ENCODE measurements at regions not wholly inside any gene's neighbourhood (a gene's known extent, or its start where the extent isn't known, plus 50 kb on each side); places are given as distances from the start of the nearest gene placed in this dataset.
A peak's percentile ranks its signal among the peaks of the same experiment; 100 is the strongest.

DNA sequence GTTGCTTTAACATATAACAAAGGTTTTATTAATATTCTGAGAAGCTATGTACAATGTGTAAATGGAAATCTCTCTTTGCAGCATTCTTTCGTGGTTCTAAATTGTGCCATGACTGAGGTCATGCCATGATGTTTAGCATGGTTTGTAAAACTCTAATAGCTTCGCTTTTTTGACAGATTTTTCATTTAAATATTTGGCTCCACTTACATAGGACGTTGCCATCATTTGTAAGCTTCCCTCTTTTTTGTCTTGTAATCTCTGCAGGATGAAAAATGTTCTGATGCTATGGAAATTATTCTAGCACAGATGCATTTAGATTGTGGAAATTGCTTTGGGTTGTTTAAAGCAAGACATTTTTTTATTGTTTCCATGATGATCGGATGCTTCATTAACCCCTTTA is 1054.8 kb downstream of the MAT2B start:
- TF ChIP-seq, protein P1, sequence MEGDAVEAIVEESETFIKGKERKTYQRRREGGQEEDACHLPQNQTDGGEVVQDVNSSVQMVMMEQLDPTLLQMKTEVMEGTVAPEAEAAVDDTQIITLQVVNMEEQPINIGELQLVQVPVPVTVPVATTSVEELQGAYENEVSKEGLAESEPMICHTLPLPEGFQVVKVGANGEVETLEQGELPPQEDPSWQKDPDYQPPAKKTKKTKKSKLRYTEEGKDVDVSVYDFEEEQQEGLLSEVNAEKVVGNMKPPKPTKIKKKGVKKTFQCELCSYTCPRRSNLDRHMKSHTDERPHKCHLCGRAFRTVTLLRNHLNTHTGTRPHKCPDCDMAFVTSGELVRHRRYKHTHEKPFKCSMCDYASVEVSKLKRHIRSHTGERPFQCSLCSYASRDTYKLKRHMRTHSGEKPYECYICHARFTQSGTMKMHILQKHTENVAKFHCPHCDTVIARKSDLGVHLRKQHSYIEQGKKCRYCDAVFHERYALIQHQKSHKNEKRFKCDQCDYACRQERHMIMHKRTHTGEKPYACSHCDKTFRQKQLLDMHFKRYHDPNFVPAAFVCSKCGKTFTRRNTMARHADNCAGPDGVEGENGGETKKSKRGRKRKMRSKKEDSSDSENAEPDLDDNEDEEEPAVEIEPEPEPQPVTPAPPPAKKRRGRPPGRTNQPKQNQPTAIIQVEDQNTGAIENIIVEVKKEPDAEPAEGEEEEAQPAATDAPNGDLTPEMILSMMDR (IDR thresholded peaks at IDR 0.05; ENCODE audit: unreplicated experiment): no peak
- H3K4me1 Mint-ChIP-seq (ENCODE audit: insufficient read depth, unreplicated experiment): peaks cover under 1% of the 10 kb centered on the region
- no peak for DNase-seq (ENCODE audit: unreplicated experiment)
- H3K27me3 Mint-ChIP-seq (ENCODE audit: insufficient read depth, unreplicated experiment): no peaks in the 10 kb centered on the region
- ChIA-PET CTCF (interaction anchor here (1.2 kb wide), 1 partner anchor 9 kb away, joined by 4 read pairs; no protein-coding TSS in a partner anchor), POLR2A (interaction anchor here (0.9 to 1.4 kb wide), 3 partner anchors 10 to 20 kb away, joined by 3 to 5 read pairs (median 3); no protein-coding TSS in a partner anchor)
- BruUV-seq (replicated peaks): no TSS peak
- H3K27ac Mint-ChIP-seq (ENCODE audit: low read depth, unreplicated experiment): no peak overlapping the region
- H3K9me3 Mint-ChIP-seq (ENCODE audit: unreplicated experiment): no peaks in the 10 kb centered on the region
- intact Hi-C loops (cut with micrococcal nuclease): no loop called here
- no peaks in the 10 kb centered on the region for H3K36me3 Mint-ChIP-seq (ENCODE audit: insufficient read depth, unreplicated experiment)
- H3K4me3 Mint-ChIP-seq (ENCODE audit: unreplicated experiment): no peak overlapping the region

DNA sequence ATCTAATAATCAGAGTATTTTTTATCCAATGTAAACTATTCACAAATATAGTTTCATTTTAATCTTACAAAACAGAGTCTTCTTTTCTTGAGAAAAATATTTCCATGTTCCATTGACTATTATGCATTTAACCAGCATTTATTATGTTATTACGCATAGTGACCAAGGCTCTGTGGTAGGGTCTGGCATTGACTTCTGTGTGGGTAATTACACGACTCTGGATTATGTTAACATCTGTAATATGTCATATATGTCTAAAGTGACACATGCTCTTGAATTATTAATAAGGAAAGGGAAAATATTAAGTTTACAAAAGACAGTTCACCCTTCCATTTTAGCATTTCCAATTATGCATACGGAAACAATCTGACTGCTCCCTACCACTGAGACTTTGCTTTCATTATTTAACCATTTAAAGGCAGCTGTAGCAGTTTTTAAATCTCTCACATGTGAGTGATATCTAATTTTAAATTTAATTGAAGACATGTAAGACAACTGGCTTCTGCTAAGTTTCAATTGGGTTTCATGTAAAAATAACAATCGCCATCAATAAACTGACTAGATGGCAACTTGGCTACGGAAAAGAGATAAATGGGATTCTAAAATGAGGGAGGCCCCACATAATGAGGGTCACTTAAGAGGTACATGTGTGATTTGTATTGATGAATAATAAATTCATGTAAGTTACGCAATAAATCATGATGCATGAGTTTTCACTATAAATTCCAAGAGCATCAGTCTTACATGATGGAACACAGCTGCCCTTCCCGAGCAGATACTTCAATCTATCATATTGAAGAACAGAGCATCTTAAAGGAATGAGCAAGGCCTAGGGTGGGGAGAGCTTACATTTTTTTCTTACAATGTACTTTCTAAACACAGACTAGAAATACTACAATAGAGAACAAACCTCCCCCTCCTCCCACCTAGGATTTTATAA is 1056.8 kb downstream of the MAT2B start:
- no peak for DNase-seq (ENCODE audit: unreplicated experiment)
- Mint-ChIP-seq H3K27me3 (ENCODE audit: insufficient read depth, unreplicated experiment) (no peaks in the 10 kb centered on the region), H3K4me3 (ENCODE audit: unreplicated experiment) (no peak overlapping the region), H3K36me3 (ENCODE audit: insufficient read depth, unreplicated experiment) (no peaks in the 10 kb centered on the region), H3K9me3 (ENCODE audit: unreplicated experiment) (no peaks in the 10 kb centered on the region), H3K4me1 (ENCODE audit: insufficient read depth, unreplicated experiment) (peaks cover 7% of the 10 kb centered on the region), H3K27ac (ENCODE audit: low read depth, unreplicated experiment) (no peak overlapping the region)
- TF ChIP-seq, protein P1 (IDR thresholded peaks at IDR 0.05; ENCODE audit: unreplicated experiment): no peak
- intact Hi-C loops (cut with micrococcal nuclease): no loop called here
- CTCF ChIA-PET: interaction anchor here (0.5 to 1.3 kb wide), 5 partner anchors 12 to 1102 kb away, joined by 3 to 5 read pairs (median 3); partner anchors contain the start of gene NUDCD2
- POLR2A ChIA-PET: interaction anchor here (0.6 to 1.4 kb wide), 2 partner anchors 16 to 1251 kb away, joined by 3 read pairs; no protein-coding TSS in a partner anchor
- BruUV-seq (replicated peaks): no TSS peak

DNA sequence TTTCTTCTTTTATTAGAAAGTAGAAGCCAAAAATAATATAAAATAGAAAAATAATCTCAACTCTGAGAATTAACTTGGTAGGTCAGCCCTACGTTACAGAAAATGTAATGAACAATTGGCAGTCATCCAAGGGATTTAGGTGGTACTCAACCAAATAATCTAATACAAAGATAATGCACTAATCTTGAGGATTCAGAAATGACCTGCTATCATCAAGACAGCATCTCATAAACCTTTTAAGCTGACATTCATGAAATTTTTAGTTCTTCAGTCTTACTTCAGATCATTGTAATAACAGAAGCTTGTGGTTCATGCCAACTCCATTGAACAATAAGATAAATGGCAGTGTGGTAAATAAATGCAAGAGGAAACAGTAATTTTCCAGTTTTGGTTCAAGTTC is 1058.0 kb downstream of the MAT2B start:
- ChIA-PET POLR2A (interaction anchor here (1.4 kb wide), 1 partner anchor 14 kb away, joined by 3 read pairs; no protein-coding TSS in a partner anchor), CTCF (interaction anchor here (0.6 to 1.3 kb wide), 2 partner anchors 13 to 53 kb away, joined by 3 to 5 read pairs; no protein-coding TSS in a partner anchor)
- intact Hi-C loops (cut with micrococcal nuclease): no loop called here
- H3K4me3 Mint-ChIP-seq (ENCODE audit: unreplicated experiment): no peak overlapping the region
- peaks cover 7% of the 10 kb centered on the region for H3K4me1 Mint-ChIP-seq (ENCODE audit: insufficient read depth, unreplicated experiment)
- BruUV-seq (replicated peaks): no TSS peak
- no peaks in the 10 kb centered on the region for H3K36me3 Mint-ChIP-seq (ENCODE audit: insufficient read depth, unreplicated experiment)
- H3K9me3 Mint-ChIP-seq (ENCODE audit: unreplicated experiment): no peaks in the 10 kb centered on the region
- DNase-seq (ENCODE audit: unreplicated experiment): no peak
- H3K27ac Mint-ChIP-seq (ENCODE audit: low read depth, unreplicated experiment): no peak overlapping the region
- no peaks in the 10 kb centered on the region for H3K27me3 Mint-ChIP-seq (ENCODE audit: insufficient read depth, unreplicated experiment)
- TF ChIP-seq, protein P1 (IDR thresholded peaks at IDR 0.05; ENCODE audit: unreplicated experiment): no peak

DNA sequence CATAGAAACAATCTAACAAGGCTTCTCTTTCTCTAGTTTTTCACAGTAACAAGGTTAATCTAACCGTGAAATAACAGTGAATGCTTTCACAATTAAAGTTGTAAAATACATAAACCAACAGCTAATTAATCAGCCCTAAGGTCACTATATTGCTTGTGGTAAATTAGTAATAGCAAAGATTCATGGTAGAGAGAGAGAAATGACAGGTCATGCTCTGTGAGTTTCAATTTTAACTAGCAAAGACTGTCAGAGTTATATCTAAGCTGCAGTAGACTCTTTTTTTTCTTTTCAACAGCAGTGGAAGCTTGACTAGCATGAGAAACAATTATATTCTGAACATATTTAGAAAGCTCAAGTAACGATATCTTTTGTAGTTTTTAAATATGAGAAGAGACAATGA is 1068.0 kb downstream of the MAT2B start:
- Mint-ChIP-seq H3K4me3 (ENCODE audit: unreplicated experiment) (no peak overlapping the region), H3K36me3 (ENCODE audit: insufficient read depth, unreplicated experiment) (no peaks in the 10 kb centered on the region), H3K27ac (ENCODE audit: low read depth, unreplicated experiment) (peak overlapping the region; percentile 36), H3K9me3 (ENCODE audit: unreplicated experiment) (no peaks in the 10 kb centered on the region), H3K27me3 (ENCODE audit: insufficient read depth, unreplicated experiment) (no peaks in the 10 kb centered on the region), H3K4me1 (ENCODE audit: insufficient read depth, unreplicated experiment) (peaks cover 4% of the 10 kb centered on the region)
- no TSS peak for BruUV-seq (replicated peaks)
- CTCF ChIA-PET: interaction anchor here (0.7 kb wide), 1 partner anchor 368 kb away, joined by 3 read pairs; no protein-coding TSS in a partner anchor
- no peak for DNase-seq (ENCODE audit: unreplicated experiment)
- POLR2A ChIA-PET: interaction anchor here (1.2 kb wide), 2 partner anchors 19 to 27 kb away, joined by 3 to 4 read pairs; no protein-coding TSS in a partner anchor
- TF ChIP-seq, protein P1 (IDR thresholded peaks at IDR 0.05; ENCODE audit: unreplicated experiment): no peak
- intact Hi-C loops (cut with micrococcal nuclease): no loop called here

All from MCF 10A (cell line).